HUDEP-2 (cell line): ENCODE measurements at regions not wholly inside any gene's neighbourhood (a gene's known extent, or its start where the extent isn't known, plus 50 kb on each side); places are given as distances from the start of the nearest gene placed in this dataset.

Experiments used
- DNase-seq, 76 experiments: peaks; one replicate each; lab custom pipeline; 2025; ENCODE audit not compliant: unreplicated experiment in 76 of 76; lab: John Stamatoyannopoulos, UW

GRCh38 chr12:81835783-81836182 is 76.6 kb upstream of the PPFIA2 start:
- peak in 1 of 76 experiments; percentile 0 for DNase-seq

GRCh38 chr12:81819991-81820633 is 61.0 kb upstream of the PPFIA2 start:
- DNase-seq = no peak

- no peak for DNase-seq
Measured at GRCh38 chr12:81815611-81816010, 56.5 kb upstream of the PPFIA2 start.

- no peak for DNase-seq
Measured at GRCh38 chr12:81811778-81812125, 52.6 kb upstream of the PPFIA2 start.

GRCh38 chr12:81811061-81811777 is 52.1 kb upstream of the PPFIA2 start:
- DNase-seq = no peak

GRCh38 chr12:81809829-81810595 is 50.9 kb upstream of the PPFIA2 start:
- no peak for DNase-seq

- no peak for DNase-seq
Measured at GRCh38 chr12:81809113-81809777, 50.1 kb upstream of the PPFIA2 start.
